HL-60 (cell line): ENCODE measurements at regions not wholly inside any gene's neighbourhood (a gene's known extent, or its start where the extent isn't known, plus 50 kb on each side); places are given as distances from the start of the nearest gene placed in this dataset.

Experiments used
- CTCF ChIP-seq: IDR thresholded peaks from one replicate; pipeline ENCODE4 v1.5.1; 2011; ENCODE audit warnings: low read length, control low read depth, inconsistent platforms; ENCODE audit not compliant: insufficient read depth
- GABPA ChIP-seq: IDR thresholded peaks from 2 replicates; pipeline ENCODE4 v1.6.1; 2012; ENCODE audit warnings: low read depth
- POLR2AphosphoS5 ChIP-seq: IDR thresholded peaks from 2 replicates; pipeline ENCODE4 v1.6.1; 2012; ENCODE audit warnings: low read depth
- REST ChIP-seq: IDR thresholded peaks from 2 replicates; pipeline ENCODE4 v1.6.1; 2012; ENCODE audit warnings: low read depth; ENCODE audit not compliant: insufficient replicate concordance

- TF ChIP-seq POLR2AphosphoS5 (no peak), CTCF (no peak), REST (no peak), GABPA (no peak)
Measured at GRCh38 chr3:139225548-139225947, 118.3 kb upstream of the MRPS22 start.
